ENCODE measurements at regions not wholly inside any gene's neighbourhood (a gene's known extent, or its start where the extent isn't known, plus 50 kb on each side); places are given as distances from the start of the nearest gene placed in this dataset.

DNA sequence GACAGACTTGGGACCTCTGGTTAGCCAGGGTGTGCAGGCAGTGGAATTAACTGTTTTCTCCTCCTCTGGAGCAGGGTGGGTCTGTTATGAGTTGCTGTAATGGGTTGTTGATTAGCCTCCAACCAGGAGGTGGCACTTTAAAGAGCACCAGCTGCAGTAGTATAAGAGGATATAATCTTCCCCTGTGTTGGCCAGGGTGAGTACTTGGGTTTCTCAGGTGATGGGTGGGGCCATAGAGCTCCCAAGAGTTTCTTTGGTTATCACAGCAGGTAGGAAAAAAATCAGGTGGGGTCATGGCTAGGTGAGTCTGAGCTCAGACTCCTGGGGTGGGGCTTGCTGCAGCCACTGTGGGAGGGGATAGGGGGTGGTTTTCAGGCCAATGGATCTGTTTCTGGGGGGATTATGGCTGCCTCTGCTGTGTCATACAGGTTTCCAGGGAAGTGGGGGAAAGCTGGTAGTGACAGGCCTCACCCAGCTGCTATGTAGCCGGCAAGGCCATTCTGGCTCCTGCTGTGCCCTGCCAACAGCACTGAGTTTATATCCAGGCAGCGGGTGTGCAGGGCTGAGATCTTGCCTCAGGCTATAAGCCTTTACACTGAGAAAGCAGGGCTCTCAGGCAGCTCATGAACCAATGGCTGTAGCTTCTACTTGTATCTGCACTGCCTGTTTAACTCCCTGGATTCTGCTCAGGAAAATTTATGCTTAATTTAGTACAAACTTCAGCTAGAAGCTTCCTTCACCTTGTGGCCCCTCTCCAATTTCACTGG, 70.1 kb downstream of the CCNG2 start (continued):
- TF ChIP-seq, protein P1, sequence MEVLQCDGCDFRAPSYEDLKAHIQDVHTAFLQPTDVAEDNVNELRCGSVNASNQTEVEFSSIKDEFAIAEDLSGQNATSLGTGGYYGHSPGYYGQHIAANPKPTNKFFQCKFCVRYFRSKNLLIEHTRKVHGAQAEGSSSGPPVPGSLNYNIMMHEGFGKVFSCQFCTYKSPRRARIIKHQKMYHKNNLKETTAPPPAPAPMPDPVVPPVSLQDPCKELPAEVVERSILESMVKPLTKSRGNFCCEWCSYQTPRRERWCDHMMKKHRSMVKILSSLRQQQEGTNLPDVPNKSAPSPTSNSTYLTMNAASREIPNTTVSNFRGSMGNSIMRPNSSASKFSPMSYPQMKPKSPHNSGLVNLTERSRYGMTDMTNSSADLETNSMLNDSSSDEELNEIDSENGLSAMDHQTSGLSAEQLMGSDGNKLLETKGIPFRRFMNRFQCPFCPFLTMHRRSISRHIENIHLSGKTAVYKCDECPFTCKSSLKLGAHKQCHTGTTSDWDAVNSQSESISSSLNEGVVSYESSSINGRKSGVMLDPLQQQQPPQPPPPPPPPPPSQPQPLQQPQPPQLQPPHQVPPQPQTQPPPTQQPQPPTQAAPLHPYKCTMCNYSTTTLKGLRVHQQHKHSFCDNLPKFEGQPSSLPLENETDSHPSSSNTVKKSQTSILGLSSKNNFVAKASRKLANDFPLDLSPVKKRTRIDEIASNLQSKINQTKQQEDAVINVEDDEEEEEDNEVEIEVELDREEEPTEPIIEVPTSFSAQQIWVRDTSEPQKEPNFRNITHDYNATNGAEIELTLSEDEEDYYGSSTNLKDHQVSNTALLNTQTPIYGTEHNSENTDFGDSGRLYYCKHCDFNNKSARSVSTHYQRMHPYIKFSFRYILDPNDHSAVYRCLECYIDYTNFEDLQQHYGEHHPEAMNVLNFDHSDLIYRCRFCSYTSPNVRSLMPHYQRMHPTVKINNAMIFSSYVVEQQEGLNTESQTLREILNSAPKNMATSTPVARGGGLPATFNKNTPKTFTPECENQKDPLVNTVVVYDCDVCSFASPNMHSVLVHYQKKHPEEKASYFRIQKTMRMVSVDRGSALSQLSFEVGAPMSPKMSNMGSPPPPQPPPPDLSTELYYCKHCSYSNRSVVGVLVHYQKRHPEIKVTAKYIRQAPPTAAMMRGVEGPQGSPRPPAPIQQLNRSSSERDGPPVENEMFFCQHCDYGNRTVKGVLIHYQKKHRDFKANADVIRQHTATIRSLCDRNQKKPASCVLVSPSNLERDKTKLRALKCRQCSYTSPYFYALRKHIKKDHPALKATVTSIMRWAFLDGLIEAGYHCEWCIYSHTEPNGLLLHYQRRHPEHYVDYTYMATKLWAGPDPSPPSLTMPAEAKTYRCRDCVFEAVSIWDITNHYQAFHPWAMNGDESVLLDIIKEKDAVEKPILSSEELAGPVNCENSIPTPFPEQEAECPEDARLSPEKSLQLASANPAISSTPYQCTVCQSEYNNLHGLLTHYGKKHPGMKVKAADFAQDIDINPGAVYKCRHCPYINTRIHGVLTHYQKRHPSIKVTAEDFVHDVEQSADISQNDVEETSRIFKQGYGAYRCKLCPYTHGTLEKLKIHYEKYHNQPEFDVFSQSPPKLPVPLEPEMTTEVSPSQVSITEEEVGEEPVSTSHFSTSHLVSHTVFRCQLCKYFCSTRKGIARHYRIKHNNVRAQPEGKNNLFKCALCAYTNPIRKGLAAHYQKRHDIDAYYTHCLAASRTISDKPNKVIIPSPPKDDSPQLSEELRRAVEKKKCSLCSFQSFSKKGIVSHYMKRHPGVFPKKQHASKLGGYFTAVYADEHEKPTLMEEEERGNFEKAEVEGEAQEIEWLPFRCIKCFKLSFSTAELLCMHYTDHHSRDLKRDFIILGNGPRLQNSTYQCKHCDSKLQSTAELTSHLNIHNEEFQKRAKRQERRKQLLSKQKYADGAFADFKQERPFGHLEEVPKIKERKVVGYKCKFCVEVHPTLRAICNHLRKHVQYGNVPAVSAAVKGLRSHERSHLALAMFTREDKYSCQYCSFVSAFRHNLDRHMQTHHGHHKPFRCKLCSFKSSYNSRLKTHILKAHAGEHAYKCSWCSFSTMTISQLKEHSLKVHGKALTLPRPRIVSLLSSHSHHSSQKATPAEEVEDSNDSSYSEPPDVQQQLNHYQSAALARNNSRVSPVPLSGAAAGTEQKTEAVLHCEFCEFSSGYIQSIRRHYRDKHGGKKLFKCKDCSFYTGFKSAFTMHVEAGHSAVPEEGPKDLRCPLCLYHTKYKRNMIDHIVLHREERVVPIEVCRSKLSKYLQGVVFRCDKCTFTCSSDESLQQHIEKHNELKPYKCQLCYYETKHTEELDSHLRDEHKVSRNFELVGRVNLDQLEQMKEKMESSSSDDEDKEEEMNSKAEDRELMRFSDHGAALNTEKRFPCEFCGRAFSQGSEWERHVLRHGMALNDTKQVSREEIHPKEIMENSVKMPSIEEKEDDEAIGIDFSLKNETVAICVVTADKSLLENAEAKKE (CRISPR knock-in tag; IDR thresholded peaks at IDR 0.05), result no peak
- TF ChIP-seq POLR2AphosphoS5 (IDR thresholded peaks at IDR 0.05; ENCODE audit: low read depth), result no peak

DNA sequence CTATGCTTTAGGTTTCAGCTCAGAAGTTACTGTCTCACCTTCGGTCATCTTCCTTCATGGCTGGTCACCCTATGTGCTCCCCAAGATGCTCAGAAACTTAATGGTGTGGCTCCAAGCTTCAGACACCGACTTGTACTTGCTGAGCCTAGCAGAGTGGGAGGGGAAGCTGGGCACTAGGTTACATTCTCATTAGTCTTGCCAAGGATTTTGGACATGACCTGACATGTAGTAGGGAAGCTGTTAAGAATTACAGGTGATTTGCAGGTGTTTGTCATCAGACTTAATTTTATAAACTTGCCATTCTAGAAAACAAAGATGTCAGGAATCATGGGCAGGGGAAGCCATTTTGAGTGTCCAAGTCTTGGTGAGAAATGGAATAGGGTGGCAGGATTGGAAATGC, 72.4 kb downstream of the CCNG2 start:
- H4K20me1 ChIP-seq (replicated peaks; ENCODE audit: insufficient read depth), result no peaks in the 10 kb centered on the region
- H3K4me3 Mint-ChIP-seq, result no peak overlapping the region
- no peaks in the 10 kb centered on the region; the same call in 2 of the 3 replicates for H3K4me1 Mint-ChIP-seq
- no peaks in the 10 kb centered on the region for H3K36me3 ChIP-seq (ENCODE audit: insufficient read depth)
- no peaks in the 10 kb centered on the region for H3F3A ChIP-seq (replicated peaks; ENCODE audit: low read depth)
- no peak for DNase-seq (ENCODE audit: low spot score)
- no peak overlapping the region for H3K27ac ChIP-seq (ENCODE audit: low read depth)
- H3K27me3 ChIP-seq (ENCODE audit: insufficient read depth), result no peaks in the 10 kb centered on the region
- no peak overlapping the region for H3K27ac Mint-ChIP-seq
- H3K9me2 ChIP-seq (ENCODE audit: insufficient read depth), result 0 out of 2 replicates have a peak, but pooled peaks cover 12% of the 10 kb centered on the region
- H3K4me1 ChIP-seq (ENCODE audit: insufficient read depth), result no peaks in the 10 kb centered on the region
- no peaks in the 10 kb centered on the region for H3K36me3 Mint-ChIP-seq (ENCODE audit: low read depth)
- peaks cover 16% of the 10 kb centered on the region for H3K9me3 Mint-ChIP-seq
- H3K4me3 ChIP-seq, result no peak overlapping the region
- H2AFZ ChIP-seq, result no peak overlapping the region
- peaks cover 4% of the 10 kb centered on the region for H3K27me3 Mint-ChIP-seq (ENCODE audit: insufficient read depth, low read depth, poor library complexity)
- no peak for ATAC-seq
- H3K4me2 ChIP-seq, result no peak overlapping the region
- H3K79me2 ChIP-seq (replicated peaks; ENCODE audit: insufficient read depth), result no peaks in the 10 kb centered on the region
- TF ChIP-seq EZH2phosphoT487 (IDR thresholded peaks at IDR 0.05; ENCODE audit: unreplicated experiment), result no peak
- TF ChIP-seq NANOG (IDR thresholded peaks at IDR 0.05; ENCODE audit: borderline replicate concordance), result no peak
- TF ChIP-seq, protein P1 (CRISPR knock-in tag; IDR thresholded peaks at IDR 0.05), result no peak
- TF ChIP-seq JUNB (IDR thresholded peaks at IDR 0.05; ENCODE audit: unreplicated experiment), result no peak
